NCI-H2196 (cell line): ENCODE measurements at regions not wholly inside any gene's neighbourhood (a gene's known extent, or its start where the extent isn't known, plus 50 kb on each side); places are given as distances from the start of the nearest gene placed in this dataset.
"Not testable (repeated sequence)": the region's sequence is repeated elsewhere in the genome, so short reads cannot be mapped to it uniquely, and the experiment has no call there.

ENCODE experiments used
- DNase-seq: peaks from one replicate; lab custom pipeline; 2025; ENCODE audit not compliant: unreplicated experiment; lab: John Stamatoyannopoulos, UW

- peak; percentile 75 for DNase-seq
Observed at GRCh38 chr7:68125168-68125567, 1128.5 kb downstream of the TYW1 start.

GRCh38 chr7:68133045-68133444 is 1136.4 kb downstream of the TYW1 start:
- DNase-seq, result peak; percentile 53

GRCh38 chr7:68143345-68143744 is 1146.7 kb downstream of the TYW1 start:
- no peak for DNase-seq

GRCh38 chr7:68146983-68147382 is 1150.3 kb downstream of the TYW1 start:
- DNase-seq, result peak; percentile 21

GRCh38 chr7:68147614-68148238 is 1151.1 kb downstream of the TYW1 start:
- no peak for DNase-seq

- DNase-seq, result peak; percentile 30
Observed at GRCh38 chr7:68148440-68148839, 1151.8 kb downstream of the TYW1 start.

- DNase-seq, result no peak
Observed at GRCh38 chr7:68152205-68152604, 1155.6 kb downstream of the TYW1 start.

GRCh38 chr7:68155676-68156075 is 1159.0 kb downstream of the TYW1 start:
- peak; percentile 54 for DNase-seq

GRCh38 chr7:68158686-68159295 is 1162.2 kb downstream of the TYW1 start:
- DNase-seq, result no peak

GRCh38 chr7:68162712-68163111 is 1166.1 kb downstream of the TYW1 start:
- DNase-seq, result no peak

GRCh38 chr7:68166525-68166924 is 1169.9 kb downstream of the TYW1 start:
- no peak for DNase-seq

GRCh38 chr7:68173513-68173912 is 1176.9 kb downstream of the TYW1 start:
- no peak for DNase-seq

GRCh38 chr7:68176974-68177373 is 1180.3 kb downstream of the TYW1 start:
- DNase-seq, result peak; percentile 75

- DNase-seq, result no peak
Observed at GRCh38 chr7:68180761-68181160, 1184.1 kb downstream of the TYW1 start.

- DNase-seq, result no peak
Observed at GRCh38 chr7:68183176-68183575, 1186.5 kb downstream of the TYW1 start.

GRCh38 chr7:68185631-68186456 is 1189.2 kb downstream of the TYW1 start:
- DNase-seq, result peak; percentile 80

GRCh38 chr7:68187532-68187931 is 1190.9 kb downstream of the TYW1 start:
- DNase-seq, result no peak

- DNase-seq, result no peak
Observed at GRCh38 chr7:68192941-68193340, 1196.3 kb downstream of the TYW1 start.

GRCh38 chr7:68195642-68196041 is 1199.0 kb downstream of the TYW1 start:
- not testable (repeated sequence) for DNase-seq

GRCh38 chr7:68200051-68200670 is 1203.5 kb downstream of the TYW1 start:
- no peak for DNase-seq

- no peak for DNase-seq
Observed at GRCh38 chr7:68203251-68203650, 1206.6 kb downstream of the TYW1 start.

GRCh38 chr7:68205826-68206225 is 1209.2 kb downstream of the TYW1 start:
- DNase-seq, result no peak
